HepG2 (cell line): ENCODE measurements at regions not wholly inside any gene's neighbourhood (a gene's known extent, or its start where the extent isn't known, plus 50 kb on each side); places are given as distances from the start of the nearest gene placed in this dataset.

ENCODE experiments used
- ATAC-seq: fragments of 200-7000 bp; cut with Tn5 transposase; 3 replicates; pipeline ENCODE4 v1.9.1; 2020; ENCODE audit warnings: mild to moderate bottlenecking, moderate library complexity
- BruUV-seq: library from RNA; stranded (reverse); fragments of 400-500 nt; replicated peaks from 2 replicates; lab custom pipeline; 2021; lab: Mats Ljungman, UMichigan
- CTCF ChIA-PET: fragments of 300-600 bp; formaldehyde crosslinking; extraction: SDS; loops from one replicate; lab custom pipeline; 2021; ENCODE audit warnings: low total read pairs, inconsistent platforms, low intra/inter-chr PET ratio; lab: Yijun Ruan, JAX
- POLR2A ChIA-PET: fragments of 350-600 bp; sonication (Branson Sonifier 250); formaldehyde crosslinking; loops from one replicate; lab custom pipeline; 2020; ENCODE audit warnings: antibody characterized with exemption, inconsistent platforms; lab: Yijun Ruan, JAX
- DNase-seq: peaks from one replicate; pipeline ENCODE4 v3.0.0-alpha.2; 2015; ENCODE audit warnings: low spot score
- FAIRE-seq: peaks from 3 replicates; lab custom pipeline; 2011; peaks lifted over from hg19 to GRCh38; lab: Jason Lieb, UNC
- H2AFZ ChIP-seq: one replicate; pipeline ENCODE4 v1.6.1; 2011; ENCODE audit warnings: low read length, inconsistent platforms
- H3K27ac ChIP-seq: fragments of 300-600 bp; 3 replicates; pipeline ENCODE4 v1.8.0; 2011; ENCODE audit warnings: mixed run types, mild to moderate bottlenecking, mixed read lengths, low read length, inconsistent platforms; ENCODE audit not compliant: insufficient read depth; ENCODE audit errors: extremely low read length
- H3K27me3 ChIP-seq, 2 experiments: fragments of 200-600 bp in 1 of 2; 2 replicates in 1 of 2; 3 replicates in 1 of 2; pipeline versions ENCODE4 v1.6.0 to v1.8.0; 2011; ENCODE audit warnings: low read length in 2 of 2, mild to moderate bottlenecking in 2 of 2, moderate library complexity in 2 of 2, inconsistent platforms in 1 of 2; ENCODE audit not compliant: insufficient read depth in 2 of 2, control insufficient read depth in 1 of 2
- H3K36me3 ChIP-seq, 2 experiments: fragments of 200-600 bp in 1 of 2; replicated peaks in 1 of 2; 2 replicates in 1 of 2; 3 replicates in 1 of 2; pipeline versions ENCODE4 v1.5.1 to v1.8.0; 2011; ENCODE audit warnings: low read length in 2 of 2, inconsistent platforms in 1 of 2; ENCODE audit not compliant: insufficient read depth in 2 of 2, control insufficient read depth in 1 of 2
- H3K4me1 ChIP-seq: 2 replicates; pipeline ENCODE4 v1.5.1; 2012; ENCODE audit warnings: low read length, inconsistent platforms; ENCODE audit not compliant: insufficient read depth
- H3K4me2 ChIP-seq: 2 replicates; pipeline ENCODE4 v1.6.0; 2011; ENCODE audit warnings: low read depth, low read length, inconsistent platforms
- H3K4me3 ChIP-seq, 3 experiments: fragments of 200-600 bp in 1 of 3; sonication (generic), shearing (Covaris generic) in 1 of 3; replicated peaks in 1 of 3; 2 replicates each; pipeline ENCODE4 v1.5.1; 2011 to 2016; ENCODE audit warnings: low read length in 3 of 3, inconsistent platforms in 2 of 3, low read depth in 2 of 3, mild to moderate bottlenecking in 2 of 3, control low read depth in 1 of 3, mixed read lengths in 1 of 3; ENCODE audit not compliant: insufficient read depth in 1 of 3
- H3K79me2 ChIP-seq: one replicate; pipeline ENCODE4 v1.6.1; 2011; ENCODE audit warnings: low read length, inconsistent platforms; ENCODE audit not compliant: insufficient read depth
- H3K9ac ChIP-seq: 2 replicates; pipeline ENCODE4 v1.6.0; 2011; ENCODE audit warnings: mild to moderate bottlenecking, low read depth, low read length, inconsistent platforms; ENCODE audit not compliant: insufficient read depth
- H3K9me3 ChIP-seq: 2 replicates; pipeline ENCODE4 v1.5.1; 2012; ENCODE audit warnings: mild to moderate bottlenecking, low read length
- H4K20me1 ChIP-seq: 2 replicates; pipeline ENCODE4 v1.6.0; 2011; ENCODE audit warnings: inconsistent platforms, mild to moderate bottlenecking, low read length, moderate library complexity; ENCODE audit not compliant: insufficient read depth
- ELF3 ChIP-seq: IDR thresholded peaks from 2 replicates; pipeline ENCODE4 v1.6.1; 2016; ENCODE audit warnings: missing genetic modification reagents, missing compliant biosample characterization
- MAFK ChIP-seq, 2 experiments: IDR thresholded peaks in 1 of 2; conservative IDR thresholded peaks in 1 of 2; 2 replicates each; pipeline ENCODE4 v1.6.1; 2011; ENCODE audit warnings: improper control_type of control experiment in 2 of 2, low read length in 2 of 2
- MNT ChIP-seq: fragments of 450-650 bp; IDR thresholded peaks from 2 replicates; pipeline ENCODE4 v1.6.1; 2016
- NBN ChIP-seq: fragments of 450-650 bp; conservative IDR thresholded peaks from 2 replicates; pipeline ENCODE4 v1.6.1; 2017
- PBX2 ChIP-seq: IDR thresholded peaks from 2 replicates; pipeline ENCODE4 v1.6.1; 2016; ENCODE audit warnings: control low read depth
- ZBTB25 ChIP-seq: IDR thresholded peaks from 2 replicates; pipeline ENCODE4 v1.6.1; 2018; ENCODE audit warnings: missing genetic modification reagents
- ZNF136 ChIP-seq: sonication (generic); formaldehyde crosslinking; IDR thresholded peaks from 2 replicates; pipeline ENCODE4 v1.8.1; 2022; ENCODE audit warnings: low read depth, mild to moderate bottlenecking, moderate library complexity, missing genetic modification reagents
- ZNF616 ChIP-seq: sonication (generic); formaldehyde crosslinking; IDR thresholded peaks from 2 replicates; pipeline ENCODE4 v1.5.0; 2020; ENCODE audit warnings: low read depth, mild to moderate bottlenecking, missing genetic modification reagents
- ZNF710 ChIP-seq: sonication (generic); formaldehyde crosslinking; IDR thresholded peaks from 2 replicates; pipeline ENCODE4 v1.5.0; 2020; ENCODE audit warnings: mild to moderate bottlenecking, missing genetic modification reagents, borderline replicate concordance
- WGBS: methylation state at CpG from one replicate; pipeline ENCODE4 v1.1.6; 2017; ENCODE audit warnings: low lambda C conversion rate; 5-methylcytosine and 5-hydroxymethylcytosine counted together
- in situ Hi-C: cut with HindIII; loops from 2 replicates; pipeline ENCODE4 v1.10.0; 2017; ENCODE audit warnings: low pct_unique_long_range_greater_than_20kb; ENCODE audit not compliant: extremely low pct_ligation_motif_present
- intact Hi-C: fragments of 100-400 bp; cut with micrococcal nuclease; formaldehyde crosslinking; loops from one replicate; pipeline ENCODE4 v1.10.0; 2022; ENCODE audit not compliant: unreplicated experiment

- BruUV-seq, result no TSS peak
- Histone ChIP-seq H3K36me3 (no peaks in the 10 kb centered on the region), H3K4me1 (peaks cover 13% of the 10 kb centered on the region), H3K27me3 (peaks cover 0 to 44% of the 10 kb centered on the region in 2 experiments; a peak in 4 of 5 replicates), H2AFZ (no peak overlapping the region), H3K4me3 (no peak overlapping the region), H3K27ac (no peak overlapping the region), H3K9me3 (no peaks in the 10 kb centered on the region), H4K20me1 (peaks cover 3% of the 10 kb centered on the region; the same call in 1 of the 2 replicates), H3K4me2 (no peak overlapping the region), H3K9ac (no peak overlapping the region), H3K79me2 (no peaks in the 10 kb centered on the region)
- DNase-seq, result no peak
- no peak for ATAC-seq
- POLR2A ChIA-PET, result no interaction called here
- TF ChIP-seq ZNF616 (CRISPR knock-in tag), result no peak
- no peak for TF ChIP-seq PBX2 (CRISPR knock-in tag)
- no peak for TF ChIP-seq ELF3
- TF ChIP-seq ZBTB25 (CRISPR knock-in tag), result no peak
- TF ChIP-seq ZNF136 (CRISPR knock-in tag), result no peak
- TF ChIP-seq ZNF710, result no peak
- no peak for TF ChIP-seq MAFK (conservative IDR thresholded peaks at IDR 0.05 in 1 of 2, IDR thresholded peaks at IDR 0.05 in 1 of 2; ENCODE audit: low read length in 2 of 2)
- TF ChIP-seq MNT, result no peak
- TF ChIP-seq NBN, result no peak
- no peak for FAIRE-seq
- intact Hi-C loops (loop anchor here (10.0 kb wide), 1 partner anchor 257 kb away; no protein-coding TSS in a partner anchor), in situ Hi-C loops (loop anchor here (10.0 kb wide), 2 partner anchors 817 to 907 kb away; no protein-coding TSS in a partner anchor)
- CTCF ChIA-PET, result no interaction called here
- 21% methylated on average over 9 of the region's 9 CpGs for WGBS
Observed at GRCh38 chr10:113381981-113382509, 170.8 kb upstream of the HABP2 start.
